Tibial nerve (tissue), 4 donors: ENCODE measurements at regions not wholly inside any gene's neighbourhood (a gene's known extent, or its start where the extent isn't known, plus 50 kb on each side); places are given as distances from the start of the nearest gene placed in this dataset.

Experiments
- DNase-seq, 2 donors: peaks; one replicate each; pipeline ENCODE4 v3.0.0-alpha.2; 2019; ENCODE audit warnings: low spot score in 2 of 2
- H3K27ac ChIP-seq, 4 donors: fragments of 200-600 bp; sonication (generic) in 3 of 4; one replicate each; pipeline ENCODE4 v1.5.1; 2017 to 2019; ENCODE audit warnings: mild to moderate bottlenecking in 1 of 4
- H3K27me3 ChIP-seq, 2 donors: fragments of 200-600 bp; sonication (generic) in 1 of 2; one replicate each; pipeline versions ENCODE4 v1.5.1 to v1.6.0; 2017 to 2019
- H3K36me3 ChIP-seq, 3 donors: fragments of 200-600 bp; sonication (generic); one replicate each; pipeline ENCODE4 v1.5.1; 2018 to 2019
- H3K4me1 ChIP-seq, 4 donors: fragments of 200-600 bp; sonication (generic) in 3 of 4; one replicate each; pipeline ENCODE4 v1.5.1; 2017 to 2019
- H3K4me3 ChIP-seq, 4 donors: fragments of 200-600 bp; sonication (generic) in 3 of 4; one replicate each; pipeline ENCODE4 v1.5.1; 2017 to 2019; ENCODE audit warnings: mild to moderate bottlenecking in 1 of 4, moderate library complexity in 1 of 4
- H3K9me3 ChIP-seq, 4 donors: fragments of 200-600 bp; sonication (generic) in 3 of 4; one replicate each; pipeline ENCODE4 v1.5.1; 2017 to 2019
- CTCF ChIP-seq, 5 experiments: fragments of 200-600 bp in 3 of 5; fragments of 450-650 bp in 2 of 5; sonication (generic) in 3 of 5; IDR thresholded peaks; one replicate each; pipeline ENCODE4 v1.5.1; 2016 to 2019; ENCODE audit warnings: antibody characterized with exemption in 5 of 5, mild to moderate bottlenecking in 3 of 5, moderate library complexity in 2 of 5
- EP300 ChIP-seq, 2 donors: sonication (generic); formaldehyde crosslinking; IDR thresholded peaks; one replicate each; pipeline ENCODE4 v1.6.1; 2017; ENCODE audit warnings: antibody characterized with exemption in 2 of 2, mild to moderate bottlenecking in 1 of 2
- POLR2A ChIP-seq, 2 donors: fragments of 450-650 bp; IDR thresholded peaks; one replicate each; pipeline ENCODE4 v1.6.1; 2017; ENCODE audit warnings: antibody characterized with exemption in 2 of 2, mild to moderate bottlenecking in 2 of 2, moderate library complexity in 2 of 2
- WGBS, 2 donors: methylation state at CpG; one replicate each; pipeline ENCODE4 v1.1.5; 2018; 5-methylcytosine and 5-hydroxymethylcytosine counted together

- Histone ChIP-seq H3K9me3 (no peaks in the 10 kb centered on the region), H3K4me3 (no peak overlapping the region), H3K27ac (no peak overlapping the region), H3K36me3 (no peaks in the 10 kb centered on the region), H3K4me1 (no peaks in the 10 kb centered on the region), H3K27me3 (no peaks in the 10 kb centered on the region)
- TF ChIP-seq CTCF (IDR thresholded peaks at IDR 0.05), result no peak
- no peak for DNase-seq
- 89 to 90% methylated on average over 7 of the region's 7 CpGs for WGBS, 2 donors
Observed at GRCh38 chr3:135567223-135567622, 398.3 kb upstream of the PPP2R3A start.

GRCh38 chr3:135576751-135577150 is 388.8 kb upstream of the PPP2R3A start:
- H3K9me3 ChIP-seq, result peaks cover 0 to 2% (median 0%) of the 10 kb centered on the region in 4 donors
- no peaks in the 10 kb centered on the region for H3K4me1 ChIP-seq
- no peak overlapping the region for H3K27ac ChIP-seq
- TF ChIP-seq POLR2A (IDR thresholded peaks at IDR 0.05), result no peak
- no peak for TF ChIP-seq EP300 (IDR thresholded peaks at IDR 0.05)
- TF ChIP-seq CTCF (IDR thresholded peaks at IDR 0.05), result no peak
- H3K27me3 ChIP-seq, result no peaks in the 10 kb centered on the region
- WGBS, 2 donors, result 45 to 58% methylated on average over 6 to 7 of the region's 7 CpGs
- no peaks in the 10 kb centered on the region for H3K36me3 ChIP-seq
- DNase-seq, result no peak
- no peak overlapping the region for H3K4me3 ChIP-seq

GRCh38 chr3:135581806-135582205 is 383.7 kb upstream of the PPP2R3A start:
- Histone ChIP-seq H3K27ac (no peak overlapping the region), H3K4me1 (no peaks in the 10 kb centered on the region), H3K9me3 (peaks cover 0 to 2% (median 0%) of the 10 kb centered on the region in 4 donors), H3K27me3 (no peaks in the 10 kb centered on the region), H3K4me3 (no peak overlapping the region), H3K36me3 (no peaks in the 10 kb centered on the region)
- TF ChIP-seq POLR2A (IDR thresholded peaks at IDR 0.05), result no peak
- TF ChIP-seq CTCF (IDR thresholded peaks at IDR 0.05), result no peak
- no peak for TF ChIP-seq EP300 (IDR thresholded peaks at IDR 0.05)
- DNase-seq, result no peak

GRCh38 chr3:135582800-135583199 is 382.7 kb upstream of the PPP2R3A start:
- TF ChIP-seq CTCF (IDR thresholded peaks at IDR 0.05) (no peak), EP300 (IDR thresholded peaks at IDR 0.05) (no peak), POLR2A (IDR thresholded peaks at IDR 0.05) (no peak)
- 61 to 68% methylated on average over 3 of the region's 3 CpGs for WGBS, 2 donors
- no peak overlapping the region for H3K4me3 ChIP-seq
- H3K27me3 ChIP-seq, result no peaks in the 10 kb centered on the region
- peaks cover 0 to 2% (median 0%) of the 10 kb centered on the region in 4 donors for H3K9me3 ChIP-seq
- H3K36me3 ChIP-seq, result no peaks in the 10 kb centered on the region
- no peak for DNase-seq
- H3K4me1 ChIP-seq, result no peaks in the 10 kb centered on the region
- H3K27ac ChIP-seq, result no peak overlapping the region

- TF ChIP-seq CTCF (IDR thresholded peaks at IDR 0.05) (no peak), POLR2A (IDR thresholded peaks at IDR 0.05) (no peak), EP300 (IDR thresholded peaks at IDR 0.05) (no peak)
- H3K36me3 ChIP-seq, result no peaks in the 10 kb centered on the region
- no peak overlapping the region for H3K4me3 ChIP-seq
- H3K4me1 ChIP-seq, result no peaks in the 10 kb centered on the region
- no peak for DNase-seq
- WGBS, 2 donors, result 83 to 86% methylated on average over 2 of the region's 2 CpGs
- no peak overlapping the region for H3K27ac ChIP-seq
- peaks cover 0 to 14% (median 0%) of the 10 kb centered on the region in 4 donors for H3K9me3 ChIP-seq
- no peaks in the 10 kb centered on the region for H3K27me3 ChIP-seq
Observed at GRCh38 chr3:135596563-135596962, 369.0 kb upstream of the PPP2R3A start.
